ENCODE measurements at regions not wholly inside any gene's neighbourhood (a gene's known extent, or its start where the extent isn't known, plus 50 kb on each side); places are given as distances from the start of the nearest gene placed in this dataset.

- no peak for DNase-seq
- no peaks in the 10 kb centered on the region for H3K27me3 ChIP-seq (ENCODE audit: low read length)
- no peak overlapping the region for H3K27ac ChIP-seq (ENCODE audit: low read length)
- no peak overlapping the region for H3K4me2 ChIP-seq (ENCODE audit: low read depth, low read length, poor library complexity, severe bottlenecking)
- H3K9me3 ChIP-seq (ENCODE audit: low read length) = no peaks in the 10 kb centered on the region
- no peaks in the 10 kb centered on the region for H3K79me2 ChIP-seq (ENCODE audit: low read length)
- no peak overlapping the region for H2AFZ ChIP-seq (ENCODE audit: low read length)
- no peaks in the 10 kb centered on the region for H3K36me3 ChIP-seq (ENCODE audit: insufficient read depth, low read length)
- no peak overlapping the region for H3K4me3 ChIP-seq (ENCODE audit: low read length)
- H3K4me1 ChIP-seq (ENCODE audit: low read length) = no peaks in the 10 kb centered on the region
- H4K20me1 ChIP-seq (ENCODE audit: insufficient read depth, low read depth, low read length) = no peaks in the 10 kb centered on the region
- no peaks in the 10 kb centered on the region for H3K9me2 ChIP-seq (replicated peaks; ENCODE audit: insufficient read depth, low read length)
- no peak overlapping the region for H3K9ac ChIP-seq (ENCODE audit: low read length)
Measured at GRCh38 chr6:141301779-141302178, 830.9 kb upstream of the GJE1 start.

- Histone ChIP-seq H2AFZ (ENCODE audit: low read length) (no peak overlapping the region), H3K4me2 (ENCODE audit: low read depth, low read length, poor library complexity, severe bottlenecking) (no peak overlapping the region)
- no peak for DNase-seq
Measured at GRCh38 chr6:141290941-141291721, 841.6 kb upstream of the GJE1 start.

DNA sequence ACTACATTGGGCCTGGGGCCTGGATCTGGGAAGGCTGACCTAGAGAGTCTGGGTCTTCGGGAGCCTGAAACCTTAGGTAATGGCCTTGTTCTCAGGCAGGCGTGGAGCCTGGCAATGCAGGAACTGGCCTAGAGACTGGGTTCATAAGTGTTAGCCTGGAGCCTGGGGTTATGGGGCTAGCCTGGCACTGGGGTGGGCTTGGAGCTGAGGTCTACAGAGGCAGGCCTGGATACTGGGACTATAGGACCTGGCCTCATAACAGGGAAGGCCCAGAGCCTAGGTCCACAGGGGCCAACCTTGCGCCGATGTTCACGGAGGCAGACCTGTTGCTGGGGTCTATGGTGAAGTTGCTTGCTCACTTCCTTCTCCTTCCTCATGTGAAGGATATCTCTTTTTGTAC, 843.8 kb upstream of the GJE1 start:
- Histone ChIP-seq H3K36me3 (ENCODE audit: insufficient read depth, low read length) (no peaks in the 10 kb centered on the region), H3K79me2 (ENCODE audit: low read length) (no peaks in the 10 kb centered on the region), H3K4me1 (ENCODE audit: low read length) (no peaks in the 10 kb centered on the region), H3K27ac (ENCODE audit: low read length) (no peak overlapping the region), H3K9ac (ENCODE audit: low read length) (no peak overlapping the region), H3K9me3 (ENCODE audit: low read length) (peaks cover 6% of the 10 kb centered on the region; the same call in 1 of the 2 replicates), H3K9me2 (replicated peaks; ENCODE audit: insufficient read depth, low read length) (no peaks in the 10 kb centered on the region), H3K4me3 (ENCODE audit: low read length) (no peak overlapping the region), H3K4me2 (ENCODE audit: low read depth, low read length, poor library complexity, severe bottlenecking) (no peak overlapping the region), H4K20me1 (ENCODE audit: insufficient read depth, low read depth, low read length) (no peaks in the 10 kb centered on the region), H2AFZ (ENCODE audit: low read length) (no peak overlapping the region), H3K27me3 (ENCODE audit: low read length) (no peaks in the 10 kb centered on the region)
- no peak for DNase-seq

More at GRCh38 chr6:141290941-141291721, 841.6 kb upstream of the GJE1 start:
- H4K20me1 ChIP-seq (ENCODE audit: insufficient read depth, low read depth, low read length) = no peaks in the 10 kb centered on the region
- peaks cover 6% of the 10 kb centered on the region; the same call in 1 of the 2 replicates for H3K9me3 ChIP-seq (ENCODE audit: low read length)
- H3K4me1 ChIP-seq (ENCODE audit: low read length) = no peaks in the 10 kb centered on the region
- H3K36me3 ChIP-seq (ENCODE audit: insufficient read depth, low read length) = no peaks in the 10 kb centered on the region
- H3K9ac ChIP-seq (ENCODE audit: low read length) = no peak overlapping the region
- no peaks in the 10 kb centered on the region for H3K9me2 ChIP-seq (replicated peaks; ENCODE audit: insufficient read depth, low read length)
- H3K27ac ChIP-seq (ENCODE audit: low read length) = no peak overlapping the region
- no peak overlapping the region for H3K4me3 ChIP-seq (ENCODE audit: low read length)
- H3K79me2 ChIP-seq (ENCODE audit: low read length) = no peaks in the 10 kb centered on the region
- no peaks in the 10 kb centered on the region for H3K27me3 ChIP-seq (ENCODE audit: low read length)

GRCh38 chr6:141282263-141282662, 850.5 kb upstream of the GJE1 start:
- H3K9me3 ChIP-seq (ENCODE audit: low read length) = no peaks in the 10 kb centered on the region
- H3K27me3 ChIP-seq (ENCODE audit: low read length) = no peaks in the 10 kb centered on the region
- H3K9me2 ChIP-seq (replicated peaks; ENCODE audit: insufficient read depth, low read length) = no peaks in the 10 kb centered on the region
- no peak for DNase-seq
- no peak overlapping the region for H3K9ac ChIP-seq (ENCODE audit: low read length)
- H3K4me2 ChIP-seq (ENCODE audit: low read depth, low read length, poor library complexity, severe bottlenecking) = no peak overlapping the region
- H3K79me2 ChIP-seq (ENCODE audit: low read length) = no peaks in the 10 kb centered on the region
- H4K20me1 ChIP-seq (ENCODE audit: insufficient read depth, low read depth, low read length) = no peaks in the 10 kb centered on the region
- H3K27ac ChIP-seq (ENCODE audit: low read length) = no peak overlapping the region
- no peak overlapping the region for H3K4me3 ChIP-seq (ENCODE audit: low read length)
- no peaks in the 10 kb centered on the region for H3K4me1 ChIP-seq (ENCODE audit: low read length)
- no peaks in the 10 kb centered on the region for H3K36me3 ChIP-seq (ENCODE audit: insufficient read depth, low read length)
- H2AFZ ChIP-seq (ENCODE audit: low read length) = no peak overlapping the region

- Histone ChIP-seq H3K4me1 (ENCODE audit: low read length) (no peaks in the 10 kb centered on the region), H3K27ac (ENCODE audit: low read length) (no peak overlapping the region), H2AFZ (ENCODE audit: low read length) (no peak overlapping the region), H3K9me2 (replicated peaks; ENCODE audit: insufficient read depth, low read length) (no peaks in the 10 kb centered on the region), H3K27me3 (ENCODE audit: low read length) (no peaks in the 10 kb centered on the region), H3K4me3 (ENCODE audit: low read length) (no peak overlapping the region), H3K4me2 (ENCODE audit: low read depth, low read length, poor library complexity, severe bottlenecking) (no peak overlapping the region), H4K20me1 (ENCODE audit: insufficient read depth, low read depth, low read length) (no peaks in the 10 kb centered on the region), H3K79me2 (ENCODE audit: low read length) (no peaks in the 10 kb centered on the region), H3K36me3 (ENCODE audit: insufficient read depth, low read length) (no peaks in the 10 kb centered on the region), H3K9me3 (ENCODE audit: low read length) (no peaks in the 10 kb centered on the region), H3K9ac (ENCODE audit: low read length) (no peak overlapping the region)
- no peak for DNase-seq
Measured at GRCh38 chr6:141269684-141270083, 863.0 kb upstream of the GJE1 start.

- no peak overlapping the region for H3K4me3 ChIP-seq (ENCODE audit: low read length)
- no peak for DNase-seq
Measured at GRCh38 chr6:141267420-141267819, 865.3 kb upstream of the GJE1 start.

DNA sequence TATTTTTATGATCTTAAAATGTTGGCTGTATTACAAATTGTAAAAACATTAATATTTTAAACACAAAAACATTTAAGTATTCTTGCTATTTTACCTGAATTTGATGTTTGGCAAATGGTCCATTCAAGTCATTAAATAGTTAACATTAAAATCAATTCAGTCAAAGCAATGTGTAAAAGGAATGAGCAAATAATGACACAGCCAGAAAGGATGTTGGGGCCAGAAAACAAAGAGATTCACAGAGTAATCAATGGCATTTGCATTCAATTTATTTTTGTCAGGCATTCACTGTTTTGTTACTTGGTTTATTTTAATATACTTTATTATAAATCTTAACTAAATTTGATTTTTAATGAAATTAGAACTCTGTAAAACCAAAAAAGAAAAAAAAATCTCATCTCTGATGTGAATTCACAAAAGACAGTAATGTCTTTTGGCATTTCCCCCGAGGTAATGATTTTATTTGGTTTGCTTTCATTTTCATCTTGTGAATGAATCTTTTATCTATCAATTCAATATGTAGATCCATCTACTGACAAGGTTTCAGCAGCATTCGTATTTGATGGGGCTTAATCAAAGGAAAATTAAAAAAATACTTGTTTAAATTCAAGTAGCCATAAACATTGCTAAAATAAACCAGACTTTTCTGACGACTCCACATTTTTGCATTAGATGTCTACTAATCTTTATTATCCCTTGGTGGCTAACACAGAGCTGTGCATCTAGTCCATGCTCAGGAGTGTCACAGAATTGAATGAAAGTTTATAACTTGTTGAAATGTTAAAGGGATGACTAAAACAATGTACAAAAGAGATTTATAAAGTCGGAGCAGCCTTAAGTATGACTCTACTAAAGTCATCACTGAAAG, 866.7 kb upstream of the GJE1 start:
- peak overlapping the region; percentile 17; the same call in 1 of the 2 replicates for H3K4me3 ChIP-seq (ENCODE audit: low read length)
- DNase-seq = no peak
- no peaks in the 10 kb centered on the region for H3K9me2 ChIP-seq (replicated peaks; ENCODE audit: insufficient read depth, low read length)
- H3K9ac ChIP-seq (ENCODE audit: low read length) = no peak overlapping the region
- no peaks in the 10 kb centered on the region for H3K27me3 ChIP-seq (ENCODE audit: low read length)
- H3K4me1 ChIP-seq (ENCODE audit: low read length) = no peaks in the 10 kb centered on the region
- no peaks in the 10 kb centered on the region for H3K79me2 ChIP-seq (ENCODE audit: low read length)
- H3K4me2 ChIP-seq (ENCODE audit: low read depth, low read length, poor library complexity, severe bottlenecking) = peak overlapping the region; percentile 14
- H4K20me1 ChIP-seq (ENCODE audit: insufficient read depth, low read depth, low read length) = no peaks in the 10 kb centered on the region
- H3K9me3 ChIP-seq (ENCODE audit: low read length) = no peaks in the 10 kb centered on the region
- H2AFZ ChIP-seq (ENCODE audit: low read length) = no peak overlapping the region
- H3K27ac ChIP-seq (ENCODE audit: low read length) = no peak overlapping the region
- no peaks in the 10 kb centered on the region for H3K36me3 ChIP-seq (ENCODE audit: insufficient read depth, low read length)

More at GRCh38 chr6:141267420-141267819, 865.3 kb upstream of the GJE1 start:
- H3K4me1 ChIP-seq (ENCODE audit: low read length) = no peaks in the 10 kb centered on the region
- no peak overlapping the region for H3K27ac ChIP-seq (ENCODE audit: low read length)
- no peaks in the 10 kb centered on the region for H3K27me3 ChIP-seq (ENCODE audit: low read length)
- no peak overlapping the region for H2AFZ ChIP-seq (ENCODE audit: low read length)
- no peak overlapping the region for H3K4me2 ChIP-seq (ENCODE audit: low read depth, low read length, poor library complexity, severe bottlenecking)
- no peaks in the 10 kb centered on the region for H3K36me3 ChIP-seq (ENCODE audit: insufficient read depth, low read length)
- H3K79me2 ChIP-seq (ENCODE audit: low read length) = no peaks in the 10 kb centered on the region
- H3K9me3 ChIP-seq (ENCODE audit: low read length) = no peaks in the 10 kb centered on the region
- H3K9ac ChIP-seq (ENCODE audit: low read length) = no peak overlapping the region
- H3K9me2 ChIP-seq (replicated peaks; ENCODE audit: insufficient read depth, low read length) = no peaks in the 10 kb centered on the region
- no peaks in the 10 kb centered on the region for H4K20me1 ChIP-seq (ENCODE audit: insufficient read depth, low read depth, low read length)

GRCh38 chr6:141264101-141264500, 868.6 kb upstream of the GJE1 start:
- Histone ChIP-seq H3K9me2 (replicated peaks; ENCODE audit: insufficient read depth, low read length) (no peaks in the 10 kb centered on the region), H2AFZ (ENCODE audit: low read length) (no peak overlapping the region)
- no peak for DNase-seq

More at GRCh38 chr6:141264101-141264500, 868.6 kb upstream of the GJE1 start:
- Histone ChIP-seq H3K9ac (ENCODE audit: low read length) (no peak overlapping the region), H3K4me2 (ENCODE audit: low read depth, low read length, poor library complexity, severe bottlenecking) (no peak overlapping the region), H4K20me1 (ENCODE audit: insufficient read depth, low read depth, low read length) (no peaks in the 10 kb centered on the region), H3K9me3 (ENCODE audit: low read length) (no peaks in the 10 kb centered on the region), H3K27me3 (ENCODE audit: low read length) (no peaks in the 10 kb centered on the region), H3K79me2 (ENCODE audit: low read length) (no peaks in the 10 kb centered on the region), H3K4me1 (ENCODE audit: low read length) (no peaks in the 10 kb centered on the region), H3K36me3 (ENCODE audit: insufficient read depth, low read length) (no peaks in the 10 kb centered on the region), H3K27ac (ENCODE audit: low read length) (no peak overlapping the region), H3K4me3 (ENCODE audit: low read length) (no peak overlapping the region)

Measured in Karpas-422 (cell line).